Stimulated activated CD8-positive, alpha-beta memory T cell treated with anti-CD3 and anti-CD28 coated beads, Interleukin-12 subunit alpha, Interleukin-12 subunit beta, amount 100 ng/mL, for 24 hours (primary cell): ENCODE measurements at regions not wholly inside any gene's neighbourhood (a gene's known extent, or its start where the extent isn't known, plus 50 kb on each side); places are given as distances from the start of the nearest gene placed in this dataset.

Experiments used
- DNase-seq: peaks from one replicate; pipeline ENCODE4 v3.0.0-alpha.2; 2020; ENCODE audit errors: extremely low read depth

- no peak for DNase-seq
Measured at GRCh38 chr2:217477583-217477982, 525.2 kb downstream of the TNS1 start.

DNA sequence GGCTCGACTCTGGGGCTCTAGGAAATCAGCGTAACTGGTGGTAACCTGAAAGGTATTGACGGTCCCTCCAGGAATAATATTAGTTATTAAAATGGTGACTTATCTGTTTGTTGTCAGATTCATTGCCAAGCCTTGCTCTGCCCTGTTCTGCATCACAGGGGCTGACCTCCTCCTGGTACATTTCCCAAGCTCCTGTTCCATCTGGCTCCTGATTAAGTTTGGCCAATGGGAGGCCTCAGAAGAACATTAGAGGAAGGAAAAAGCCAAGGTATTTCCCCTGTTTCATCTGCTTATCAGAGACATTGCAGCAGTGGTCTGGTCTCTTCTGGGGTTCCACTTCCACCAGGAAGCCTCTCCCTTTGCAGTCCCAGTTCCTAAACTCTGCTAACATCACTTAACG is 527.0 kb downstream of the TNS1 start:
- DNase-seq, result no peak

DNA sequence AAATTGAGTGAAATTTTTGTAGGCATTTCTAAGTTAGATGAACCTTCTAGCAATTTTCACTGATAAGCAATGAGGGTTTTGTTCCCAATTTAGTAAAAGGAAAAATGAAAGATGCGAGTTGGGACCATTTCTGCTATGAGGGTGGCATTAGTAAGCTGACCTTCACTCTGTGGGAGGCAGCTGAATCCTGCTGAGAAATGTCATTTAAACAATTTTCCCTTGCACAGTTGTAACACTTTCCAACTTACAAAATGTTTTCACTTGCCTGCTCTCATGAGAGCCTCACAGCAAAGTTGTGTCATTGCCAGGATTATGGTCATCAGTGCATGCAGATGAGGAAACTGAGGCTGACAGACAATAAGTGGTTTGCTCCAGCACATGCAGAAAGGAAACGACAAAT is 527.7 kb downstream of the TNS1 start:
- no peak for DNase-seq

DNA sequence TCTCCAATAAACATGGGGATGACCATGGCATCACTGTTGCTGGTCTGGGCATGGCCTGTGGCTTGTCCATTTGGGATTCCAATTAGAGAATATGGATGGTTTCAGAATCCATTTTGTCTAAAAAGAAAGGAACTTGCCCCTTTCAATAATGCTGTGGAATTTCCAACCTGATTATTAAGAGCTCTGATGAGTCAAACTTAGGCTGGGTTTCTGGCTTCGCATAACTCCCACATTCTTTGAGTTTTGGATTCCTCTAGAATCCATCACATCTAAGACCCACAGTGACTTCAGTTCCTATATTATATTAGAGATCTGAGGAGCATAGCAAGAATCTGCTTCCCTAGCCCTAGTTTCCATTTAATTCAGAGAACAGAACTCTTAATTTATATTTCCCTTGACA is 531.5 kb downstream of the TNS1 start:
- no peak for DNase-seq

GRCh38 chr2:217469203-217469810 is 533.5 kb downstream of the TNS1 start:
- no peak for DNase-seq

GRCh38 chr2:217468042-217468830 is 534.6 kb downstream of the TNS1 start:
- DNase-seq, result no peak

- DNase-seq, result no peak
Measured at GRCh38 chr2:217467331-217467730, 535.5 kb downstream of the TNS1 start.

GRCh38 chr2:217466805-217467204 is 536.0 kb downstream of the TNS1 start:
- no peak for DNase-seq

GRCh38 chr2:217466104-217466503 is 536.7 kb downstream of the TNS1 start:
- no peak for DNase-seq

DNA sequence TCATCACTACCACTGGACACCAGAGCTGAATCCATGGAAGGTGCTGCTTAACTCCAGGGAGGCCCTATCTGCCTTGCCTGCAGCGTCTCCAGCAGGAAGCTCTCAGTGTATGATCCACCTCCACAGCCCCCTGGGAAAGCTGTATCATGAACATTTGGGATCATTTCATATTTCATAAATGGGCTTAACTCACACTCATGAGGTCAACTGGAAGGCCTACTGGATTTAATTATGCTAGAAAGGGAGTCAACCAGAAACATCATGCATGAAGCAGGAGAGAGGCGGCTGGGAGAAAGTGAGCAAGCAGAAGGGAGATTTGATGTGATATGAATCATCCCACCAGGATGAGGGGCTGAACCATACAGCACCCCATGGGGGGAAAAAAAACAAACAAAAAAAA is 537.7 kb downstream of the TNS1 start:
- no peak for DNase-seq

DNA sequence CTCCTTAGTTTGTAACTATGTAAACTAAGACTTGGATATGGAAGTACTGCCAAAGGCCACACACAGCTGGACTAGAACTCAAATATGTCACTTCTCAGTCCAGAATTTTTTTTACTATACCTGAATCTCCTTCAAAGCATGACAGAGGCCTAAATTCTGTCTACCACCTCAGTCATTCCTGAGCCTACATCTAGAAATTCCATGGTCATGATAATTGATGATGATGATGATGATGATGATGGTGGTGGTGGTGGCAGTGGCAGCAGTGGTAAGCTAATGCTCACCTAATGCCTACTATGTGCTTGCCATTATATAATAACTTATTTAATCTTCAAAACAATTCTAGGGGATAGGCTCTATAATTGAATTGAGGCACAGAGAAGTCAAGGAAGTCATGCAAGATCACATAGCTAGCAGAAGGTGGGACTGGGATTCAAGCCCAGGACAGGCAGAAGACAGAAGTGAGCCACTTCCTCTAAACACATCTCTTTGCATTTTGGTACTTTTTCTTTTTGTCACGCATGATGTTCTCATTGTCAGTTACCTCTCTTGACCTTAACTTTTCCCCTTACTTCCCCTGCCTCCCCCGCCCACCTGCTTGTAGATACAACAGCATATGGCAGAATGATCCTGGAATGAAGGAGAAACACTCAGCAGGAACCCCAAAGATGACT is 539.3 kb downstream of the TNS1 start:
- no peak for DNase-seq

GRCh38 chr2:217462121-217462520 is 540.7 kb downstream of the TNS1 start:
- no peak for DNase-seq

- DNase-seq, result no peak
Measured at GRCh38 chr2:217461674-217462073, 541.1 kb downstream of the TNS1 start.

- DNase-seq, result no peak
Measured at GRCh38 chr2:217459680-217460405, 543.0 kb downstream of the TNS1 start.

DNA sequence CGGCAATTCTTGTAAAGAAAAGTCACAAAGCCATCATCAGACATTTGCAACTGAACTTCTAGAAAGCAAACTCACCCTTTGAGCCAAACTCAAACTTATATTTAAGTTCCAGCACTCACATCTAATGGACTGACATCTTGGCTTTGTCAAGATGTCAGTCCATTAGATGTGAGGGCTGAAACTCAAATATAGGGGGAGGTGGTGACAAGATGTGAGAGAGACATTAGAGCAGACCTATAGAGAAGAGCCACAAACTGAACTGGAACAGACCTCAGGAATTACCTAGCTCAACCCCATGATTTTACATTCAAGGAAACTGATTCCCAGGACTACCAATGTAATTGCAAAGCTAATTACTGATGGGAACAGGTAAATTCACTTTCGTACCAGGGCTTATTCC is 543.8 kb downstream of the TNS1 start:
- DNase-seq, result no peak

DNA sequence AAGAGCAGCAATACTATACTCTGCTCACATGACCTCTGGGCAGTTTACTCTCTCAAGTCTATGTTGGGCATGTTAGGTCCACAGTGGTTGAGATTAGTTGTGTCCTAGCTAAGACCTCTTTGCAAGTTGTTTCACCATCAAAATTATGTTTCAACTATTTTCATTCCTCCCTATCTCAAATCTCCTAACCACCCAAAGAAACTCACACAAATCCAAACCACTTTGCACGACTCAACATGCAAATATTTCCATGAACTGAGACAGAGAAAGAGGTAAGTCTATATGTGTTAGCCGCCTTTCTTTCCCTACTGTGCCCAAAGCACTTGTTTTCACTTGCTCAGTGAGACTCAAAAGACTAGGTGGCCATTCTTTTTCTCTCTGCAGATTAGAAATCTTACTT is 546.8 kb downstream of the TNS1 start:
- no peak for DNase-seq

DNA sequence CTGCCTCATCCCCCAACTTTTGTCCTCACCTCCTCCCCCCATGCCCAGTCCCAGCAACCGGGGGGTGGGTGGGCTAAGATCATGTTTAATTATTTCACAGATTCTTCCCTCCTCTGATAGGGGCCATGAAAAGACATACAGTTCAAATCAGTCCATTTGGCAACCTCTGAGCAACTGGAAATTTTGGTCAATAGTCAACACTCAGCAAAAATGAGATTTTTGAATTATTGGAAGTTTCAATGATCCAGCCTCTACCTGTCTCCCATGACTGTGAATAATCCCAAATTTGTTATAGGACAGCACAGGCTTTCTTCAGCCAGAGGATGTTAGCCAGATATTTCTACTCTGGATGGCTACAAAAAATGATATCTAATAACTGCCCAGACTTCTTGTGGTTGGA is 549.9 kb downstream of the TNS1 start:
- DNase-seq, result no peak

- no peak for DNase-seq
Measured at GRCh38 chr2:217451666-217452065, 551.1 kb downstream of the TNS1 start.

DNA sequence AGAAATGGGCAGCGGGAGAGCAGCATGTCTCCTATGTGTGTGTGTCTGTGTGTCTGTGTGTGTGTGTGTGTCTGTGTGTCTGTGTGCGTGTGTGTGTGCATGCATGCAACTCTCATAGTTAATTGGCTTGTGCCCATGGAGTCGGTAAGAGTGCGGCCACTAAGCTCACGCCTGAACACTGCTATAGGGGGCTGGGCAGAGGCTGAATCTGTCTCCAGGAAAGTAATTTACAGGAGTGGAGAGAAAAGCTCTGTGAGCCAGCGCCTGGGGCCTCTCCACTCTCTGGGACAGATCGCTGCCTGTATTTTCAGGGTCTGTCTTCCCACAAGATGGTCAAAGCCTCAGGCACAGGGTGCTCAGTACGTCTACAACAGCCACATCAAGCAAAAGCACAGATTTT is 553.4 kb downstream of the TNS1 start:
- DNase-seq, result no peak

GRCh38 chr2:217448860-217449259 is 553.9 kb downstream of the TNS1 start:
- DNase-seq, result no peak

DNA sequence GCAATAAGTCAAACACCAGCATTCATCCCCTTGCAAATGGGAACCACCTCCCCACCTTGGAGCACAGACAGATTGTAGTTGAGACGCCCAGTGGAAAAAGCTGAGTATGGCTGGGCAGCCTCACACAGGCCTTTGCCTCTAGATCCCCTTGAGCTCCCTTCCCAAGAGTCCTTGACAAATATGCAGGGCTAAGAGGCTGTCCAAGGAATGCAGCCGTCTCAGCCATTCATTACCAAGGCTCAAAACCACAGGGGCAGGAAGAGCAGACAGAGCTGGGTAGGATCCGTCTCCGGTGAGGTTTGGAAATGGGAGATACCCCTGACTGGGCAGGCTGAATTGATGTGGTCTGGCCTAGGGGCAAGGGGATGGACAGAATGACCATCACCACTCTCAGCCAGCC is 557.1 kb downstream of the TNS1 start:
- DNase-seq, result no peak

DNA sequence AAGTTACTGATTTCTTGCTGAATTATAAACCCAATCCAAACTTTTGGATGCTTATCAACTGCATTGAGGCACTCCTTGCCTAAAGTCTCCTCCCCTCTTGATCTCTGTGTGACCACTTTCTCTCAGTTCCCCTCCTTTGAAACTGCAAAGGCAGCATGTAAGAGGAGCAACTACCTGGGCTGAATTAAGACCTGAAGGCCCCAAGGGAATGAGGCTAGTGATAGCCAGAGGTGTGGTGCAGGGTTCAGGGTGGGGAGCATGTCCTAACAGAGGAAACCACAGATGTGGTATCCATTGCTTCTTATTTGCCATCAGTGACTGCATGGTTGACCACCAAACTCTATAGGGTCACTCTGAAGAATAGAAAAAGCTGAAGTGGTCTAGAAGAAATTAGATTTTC is 557.9 kb downstream of the TNS1 start:
- no peak for DNase-seq

- no peak for DNase-seq
Measured at GRCh38 chr2:217444509-217444908, 558.3 kb downstream of the TNS1 start.
